ENCODE measurements at regions not wholly inside any gene's neighbourhood (a gene's known extent, or its start where the extent isn't known, plus 50 kb on each side); places are given as distances from the start of the nearest gene placed in this dataset.
"Not testable (repeated sequence)": the region's sequence is repeated elsewhere in the genome, so short reads cannot be mapped to it uniquely, and the experiment has no call there.

- no peaks in the 10 kb centered on the region for H3K9me3 ChIP-seq (ENCODE audit: control insufficient read depth in 2 of 2, insufficient read depth in 1 of 2, low read length in 1 of 2)
- DNase-seq (ENCODE audit: low read depth in 6 of 9, low spot score in 9 of 9): no peak
- no peak overlapping the region for H3K4me3 ChIP-seq (ENCODE audit: low read length in 2 of 2)
- WGBS: 95% methylated on average over 1 of the region's 1 CpG
- H3K27me3 ChIP-seq (ENCODE audit: control insufficient read depth in 2 of 2, insufficient read depth in 1 of 2, low read length in 1 of 2): no peaks in the 10 kb centered on the region
- H3K36me3 ChIP-seq (ENCODE audit: control insufficient read depth in 2 of 2, insufficient read depth in 2 of 2, low read length in 1 of 2): no peaks in the 10 kb centered on the region
- no peak overlapping the region for H3K27ac ChIP-seq (ENCODE audit: low read depth in 1 of 2, low read length in 1 of 2)
- no peaks in the 10 kb centered on the region for H3K4me1 ChIP-seq (ENCODE audit: control insufficient read depth in 2 of 2, insufficient read depth in 2 of 2, low read length in 2 of 2)
These were observed 297.5 kb upstream of the RGPD4 start for GRCh38 chr2:107529146-107529545.

GRCh38 chr2:107530046-107530445 is 296.6 kb upstream of the RGPD4 start:
- H3K4me3 ChIP-seq (ENCODE audit: low read length in 2 of 2): no peak overlapping the region
- 99% methylated on average over 1 of the region's 1 CpG for WGBS
- H3K4me1 ChIP-seq (ENCODE audit: control insufficient read depth in 2 of 2, insufficient read depth in 2 of 2, low read length in 2 of 2): no peaks in the 10 kb centered on the region
- H3K36me3 ChIP-seq (ENCODE audit: control insufficient read depth in 2 of 2, insufficient read depth in 2 of 2, low read length in 1 of 2): no peaks in the 10 kb centered on the region
- no peaks in the 10 kb centered on the region for H3K27me3 ChIP-seq (ENCODE audit: control insufficient read depth in 2 of 2, insufficient read depth in 1 of 2, low read length in 1 of 2)
- no peak overlapping the region for H3K27ac ChIP-seq (ENCODE audit: low read depth in 1 of 2, low read length in 1 of 2)
- no peaks in the 10 kb centered on the region for H3K9me3 ChIP-seq (ENCODE audit: control insufficient read depth in 2 of 2, insufficient read depth in 1 of 2, low read length in 1 of 2)
- DNase-seq (ENCODE audit: low read depth in 6 of 9, low spot score in 9 of 9): no peak

GRCh38 chr2:107534926-107535325 is 291.8 kb upstream of the RGPD4 start:
- DNase-seq (ENCODE audit: low read depth in 6 of 9, low spot score in 9 of 9): no peak
- Histone ChIP-seq H3K27ac (ENCODE audit: low read depth in 1 of 2, low read length in 1 of 2) (no peak overlapping the region), H3K27me3 (ENCODE audit: control insufficient read depth in 2 of 2, insufficient read depth in 1 of 2, low read length in 1 of 2) (no peaks in the 10 kb centered on the region), H3K4me3 (ENCODE audit: low read length in 2 of 2) (no peak overlapping the region), H3K9me3 (ENCODE audit: control insufficient read depth in 2 of 2, insufficient read depth in 1 of 2, low read length in 1 of 2) (peaks cover 0 to 10% of the 10 kb centered on the region in 2 donors), H3K4me1 (ENCODE audit: control insufficient read depth in 2 of 2, insufficient read depth in 2 of 2, low read length in 2 of 2) (no peaks in the 10 kb centered on the region), H3K36me3 (ENCODE audit: control insufficient read depth in 2 of 2, insufficient read depth in 2 of 2, low read length in 1 of 2) (no peaks in the 10 kb centered on the region)
- 98% methylated on average over 9 of the region's 9 CpGs for WGBS

GRCh38 chr2:107535905-107536689 is 290.6 kb upstream of the RGPD4 start:
- not testable (repeated sequence) for H3K27ac ChIP-seq (ENCODE audit: low read depth in 1 of 2, low read length in 1 of 2); H3K4me3 ChIP-seq (ENCODE audit: low read length in 2 of 2); H3K27me3 ChIP-seq (ENCODE audit: control insufficient read depth in 2 of 2, insufficient read depth in 1 of 2, low read length in 1 of 2); H3K36me3 ChIP-seq (ENCODE audit: control insufficient read depth in 2 of 2, insufficient read depth in 2 of 2, low read length in 1 of 2); H3K9me3 ChIP-seq (ENCODE audit: control insufficient read depth in 2 of 2, insufficient read depth in 1 of 2, low read length in 1 of 2); DNase-seq (ENCODE audit: low read depth in 6 of 9, low spot score in 9 of 9); H3K4me1 ChIP-seq (ENCODE audit: control insufficient read depth in 2 of 2, insufficient read depth in 2 of 2, low read length in 2 of 2)
- WGBS: 94% methylated on average over 28 of the region's 28 CpGs

GRCh38 chr2:107542314-107542740 is 284.4 kb upstream of the RGPD4 start:
- H3K27ac ChIP-seq (ENCODE audit: low read depth in 1 of 2, low read length in 1 of 2): no peak overlapping the region
- H3K4me3 ChIP-seq (ENCODE audit: low read length in 2 of 2): no peak overlapping the region
- 85% methylated on average over 5 of the region's 5 CpGs for WGBS
- peaks cover 0 to 2% of the 10 kb centered on the region in 2 donors for H3K9me3 ChIP-seq (ENCODE audit: control insufficient read depth in 2 of 2, insufficient read depth in 1 of 2, low read length in 1 of 2)
- no peaks in the 10 kb centered on the region for H3K4me1 ChIP-seq (ENCODE audit: control insufficient read depth in 2 of 2, insufficient read depth in 2 of 2, low read length in 2 of 2)
- no peaks in the 10 kb centered on the region for H3K27me3 ChIP-seq (ENCODE audit: control insufficient read depth in 2 of 2, insufficient read depth in 1 of 2, low read length in 1 of 2)
- no peaks in the 10 kb centered on the region for H3K36me3 ChIP-seq (ENCODE audit: control insufficient read depth in 2 of 2, insufficient read depth in 2 of 2, low read length in 1 of 2)
- DNase-seq (ENCODE audit: low read depth in 6 of 9, low spot score in 9 of 9): no peak

GRCh38 chr2:107543793-107544192 is 282.9 kb upstream of the RGPD4 start:
- Histone ChIP-seq H3K36me3 (ENCODE audit: control insufficient read depth in 2 of 2, insufficient read depth in 2 of 2, low read length in 1 of 2) (no peaks in the 10 kb centered on the region), H3K9me3 (ENCODE audit: control insufficient read depth in 2 of 2, insufficient read depth in 1 of 2, low read length in 1 of 2) (no peaks in the 10 kb centered on the region), H3K4me1 (ENCODE audit: control insufficient read depth in 2 of 2, insufficient read depth in 2 of 2, low read length in 2 of 2) (no peaks in the 10 kb centered on the region), H3K27me3 (ENCODE audit: control insufficient read depth in 2 of 2, insufficient read depth in 1 of 2, low read length in 1 of 2) (no peaks in the 10 kb centered on the region), H3K27ac (ENCODE audit: low read depth in 1 of 2, low read length in 1 of 2) (no peak overlapping the region), H3K4me3 (ENCODE audit: low read length in 2 of 2) (no peak overlapping the region)
- no peak for DNase-seq (ENCODE audit: low read depth in 6 of 9, low spot score in 9 of 9)
- WGBS: 87% methylated on average over 3 of the region's 3 CpGs

- no peak overlapping the region for H3K27ac ChIP-seq (ENCODE audit: low read depth in 1 of 2, low read length in 1 of 2)
- no peaks in the 10 kb centered on the region for H3K36me3 ChIP-seq (ENCODE audit: control insufficient read depth in 2 of 2, insufficient read depth in 2 of 2, low read length in 1 of 2)
These were observed 281.6 kb upstream of the RGPD4 start for GRCh38 chr2:107545066-107545465.

GRCh38 chr2:107545851-107546250 is 280.8 kb upstream of the RGPD4 start:
- Histone ChIP-seq H3K27ac (ENCODE audit: low read depth in 1 of 2, low read length in 1 of 2) (no peak overlapping the region), H3K36me3 (ENCODE audit: control insufficient read depth in 2 of 2, insufficient read depth in 2 of 2, low read length in 1 of 2) (no peaks in the 10 kb centered on the region), H3K4me1 (ENCODE audit: control insufficient read depth in 2 of 2, insufficient read depth in 2 of 2, low read length in 2 of 2) (no peaks in the 10 kb centered on the region), H3K4me3 (ENCODE audit: low read length in 2 of 2) (no peak overlapping the region), H3K27me3 (ENCODE audit: control insufficient read depth in 2 of 2, insufficient read depth in 1 of 2, low read length in 1 of 2) (no peaks in the 10 kb centered on the region), H3K9me3 (ENCODE audit: control insufficient read depth in 2 of 2, insufficient read depth in 1 of 2, low read length in 1 of 2) (no peaks in the 10 kb centered on the region)
- no peak for DNase-seq (ENCODE audit: low read depth in 6 of 9, low spot score in 9 of 9)
- WGBS: 84% methylated on average over 4 of the region's 4 CpGs

More at GRCh38 chr2:107545066-107545465, 281.6 kb upstream of the RGPD4 start:
- DNase-seq (ENCODE audit: low read depth in 6 of 9, low spot score in 9 of 9): no peak
- Histone ChIP-seq H3K4me1 (ENCODE audit: control insufficient read depth in 2 of 2, insufficient read depth in 2 of 2, low read length in 2 of 2) (no peaks in the 10 kb centered on the region), H3K9me3 (ENCODE audit: control insufficient read depth in 2 of 2, insufficient read depth in 1 of 2, low read length in 1 of 2) (no peaks in the 10 kb centered on the region), H3K4me3 (ENCODE audit: low read length in 2 of 2) (no peak overlapping the region), H3K27me3 (ENCODE audit: control insufficient read depth in 2 of 2, insufficient read depth in 1 of 2, low read length in 1 of 2) (no peaks in the 10 kb centered on the region)
- WGBS: 95% methylated on average over 11 of the region's 11 CpGs

GRCh38 chr2:107548216-107548615 is 278.5 kb upstream of the RGPD4 start:
- 97% methylated on average over 1 of the region's 1 CpG for WGBS
- Histone ChIP-seq H3K27me3 (ENCODE audit: control insufficient read depth in 2 of 2, insufficient read depth in 1 of 2, low read length in 1 of 2) (no peaks in the 10 kb centered on the region), H3K4me1 (ENCODE audit: control insufficient read depth in 2 of 2, insufficient read depth in 2 of 2, low read length in 2 of 2) (no peaks in the 10 kb centered on the region), H3K9me3 (ENCODE audit: control insufficient read depth in 2 of 2, insufficient read depth in 1 of 2, low read length in 1 of 2) (no peaks in the 10 kb centered on the region), H3K4me3 (ENCODE audit: low read length in 2 of 2) (no peak overlapping the region), H3K27ac (ENCODE audit: low read depth in 1 of 2, low read length in 1 of 2) (no peak overlapping the region), H3K36me3 (ENCODE audit: control insufficient read depth in 2 of 2, insufficient read depth in 2 of 2, low read length in 1 of 2) (no peaks in the 10 kb centered on the region)
- DNase-seq (ENCODE audit: low read depth in 6 of 9, low spot score in 9 of 9): no peak

Data from thymus (tissue), 11 donors.